Effector memory CD4-positive, alpha-beta T cell (primary cell): ENCODE measurements at regions not wholly inside any gene's neighbourhood (a gene's known extent, or its start where the extent isn't known, plus 50 kb on each side); places are given as distances from the start of the nearest gene placed in this dataset.

ENCODE experiments used
- DNase-seq, 3 donors: peaks; one replicate each; pipeline ENCODE4 v3.0.0-alpha.2; 2020
- H3K27ac ChIP-seq: 2 replicates; pipeline ENCODE4 v1.7.0; 2013; ENCODE audit warnings: mild to moderate bottlenecking, low read length, moderate library complexity; ENCODE audit not compliant: insufficient read depth, poor library complexity, severe bottlenecking
- H3K27me3 ChIP-seq: replicated peaks from 2 replicates; pipeline ENCODE4 v1.7.0; 2013; ENCODE audit warnings: mild to moderate bottlenecking, low read length; ENCODE audit not compliant: insufficient read depth, control insufficient read depth, poor library complexity, severe bottlenecking
- H3K36me3 ChIP-seq: 2 replicates; pipeline ENCODE4 v1.7.0; 2013; ENCODE audit warnings: mild to moderate bottlenecking, low read length, moderate library complexity; ENCODE audit not compliant: control insufficient read depth, insufficient read depth
- H3K4me1 ChIP-seq: 2 replicates; pipeline ENCODE4 v1.7.0; 2013; ENCODE audit warnings: low read length, mild to moderate bottlenecking; ENCODE audit not compliant: control insufficient read depth, insufficient read depth, poor library complexity, severe bottlenecking
- H3K4me3 ChIP-seq: 2 replicates; pipeline ENCODE4 v1.7.0; 2013; ENCODE audit warnings: low read length, low read depth, mild to moderate bottlenecking; ENCODE audit not compliant: insufficient read depth, poor library complexity, severe bottlenecking
- H3K9me3 ChIP-seq: 2 replicates; pipeline ENCODE4 v1.7.0; 2013; ENCODE audit warnings: mild to moderate bottlenecking, low read length, moderate library complexity; ENCODE audit not compliant: control insufficient read depth

- Histone ChIP-seq H3K27ac (no peak overlapping the region), H3K4me3 (no peak overlapping the region), H3K4me1 (no peaks in the 10 kb centered on the region)
Measured at GRCh38 chr14:101616202-101616601, 54.9 kb downstream of the DIO3 start.

GRCh38 chr14:101619484-101619883, 58.2 kb downstream of the DIO3 start:
- no peak for DNase-seq
- Histone ChIP-seq H3K27ac (no peak overlapping the region), H3K36me3 (no peaks in the 10 kb centered on the region), H3K27me3 (no peaks in the 10 kb centered on the region), H3K9me3 (no peaks in the 10 kb centered on the region), H3K4me1 (no peaks in the 10 kb centered on the region), H3K4me3 (no peak overlapping the region)

More at GRCh38 chr14:101616202-101616601, 54.9 kb downstream of the DIO3 start:
- no peak for DNase-seq
- Histone ChIP-seq H3K9me3 (no peaks in the 10 kb centered on the region), H3K36me3 (no peaks in the 10 kb centered on the region), H3K27me3 (no peaks in the 10 kb centered on the region)

GRCh38 chr14:101620031-101620788, 58.9 kb downstream of the DIO3 start:
- no peaks in the 10 kb centered on the region for H3K27me3 ChIP-seq
- no peak overlapping the region for H3K4me3 ChIP-seq
- no peaks in the 10 kb centered on the region for H3K36me3 ChIP-seq
- H3K4me1 ChIP-seq = no peaks in the 10 kb centered on the region
- no peaks in the 10 kb centered on the region for H3K9me3 ChIP-seq
- no peak overlapping the region for H3K27ac ChIP-seq
- no peak for DNase-seq

- no peak for DNase-seq
- Histone ChIP-seq H3K9me3 (no peaks in the 10 kb centered on the region), H3K27ac (no peak overlapping the region), H3K27me3 (no peaks in the 10 kb centered on the region), H3K4me1 (no peaks in the 10 kb centered on the region), H3K4me3 (no peak overlapping the region), H3K36me3 (no peaks in the 10 kb centered on the region)
Measured at GRCh38 chr14:101620821-101621785, 59.8 kb downstream of the DIO3 start.

GRCh38 chr14:101622251-101623076, 61.2 kb downstream of the DIO3 start:
- Histone ChIP-seq H3K27me3 (no peaks in the 10 kb centered on the region), H3K27ac (no peak overlapping the region), H3K36me3 (no peaks in the 10 kb centered on the region), H3K4me1 (no peaks in the 10 kb centered on the region), H3K4me3 (no peak overlapping the region), H3K9me3 (no peaks in the 10 kb centered on the region)
- DNase-seq = no peak

- H3K4me1 ChIP-seq = peaks cover 1% of the 10 kb centered on the region
- DNase-seq = no peak
- H3K27me3 ChIP-seq = no peaks in the 10 kb centered on the region
- H3K4me3 ChIP-seq = no peak overlapping the region
- no peaks in the 10 kb centered on the region for H3K9me3 ChIP-seq
- no peak overlapping the region for H3K27ac ChIP-seq
- H3K36me3 ChIP-seq = no peaks in the 10 kb centered on the region
Measured at GRCh38 chr14:101623077-101623372, 61.7 kb downstream of the DIO3 start.

GRCh38 chr14:101623685-101624444, 62.6 kb downstream of the DIO3 start:
- Histone ChIP-seq H3K9me3 (no peaks in the 10 kb centered on the region), H3K36me3 (no peaks in the 10 kb centered on the region), H3K27me3 (no peaks in the 10 kb centered on the region), H3K4me1 (peaks cover 9% of the 10 kb centered on the region), H3K4me3 (no peak overlapping the region), H3K27ac (no peak overlapping the region)
- no peak for DNase-seq

- Histone ChIP-seq H3K4me3 (no peak overlapping the region), H3K9me3 (no peaks in the 10 kb centered on the region), H3K36me3 (no peaks in the 10 kb centered on the region), H3K4me1 (peaks cover 9% of the 10 kb centered on the region), H3K27ac (no peak overlapping the region), H3K27me3 (no peaks in the 10 kb centered on the region)
- no peak for DNase-seq
Measured at GRCh38 chr14:101624536-101624935, 63.2 kb downstream of the DIO3 start.

GRCh38 chr14:101625336-101626097, 64.2 kb downstream of the DIO3 start:
- Histone ChIP-seq H3K36me3 (no peaks in the 10 kb centered on the region), H3K27ac (no peak overlapping the region), H3K27me3 (no peaks in the 10 kb centered on the region), H3K9me3 (no peaks in the 10 kb centered on the region), H3K4me1 (peaks cover 9% of the 10 kb centered on the region), H3K4me3 (no peak overlapping the region)
- DNase-seq = no peak
